Hepatocyte (in vitro differentiated cells): ENCODE measurements at regions not wholly inside any gene's neighbourhood (a gene's known extent, or its start where the extent isn't known, plus 50 kb on each side); places are given as distances from the start of the nearest gene placed in this dataset.

Source experiments
- CTCF ChIP-seq: fragments of 200-600 bp; sonication (generic); IDR thresholded peaks from 2 replicates; pipeline ENCODE4 v1.5.1; 2016; ENCODE audit warnings: antibody characterized with exemption, mild to moderate bottlenecking; ENCODE audit not compliant: poor library complexity
- EZH2 ChIP-seq: fragments of 200-600 bp; sonication (generic); IDR thresholded peaks from 2 replicates; pipeline ENCODE4 v1.6.1; 2016; ENCODE audit warnings: antibody characterized with exemption, mild to moderate bottlenecking, borderline replicate concordance
- EZH2phosphoT487 ChIP-seq: fragments of 200-600 bp; sonication (generic); IDR thresholded peaks from one replicate; pipeline ENCODE4 v1.6.1; 2018; ENCODE audit warnings: antibody characterized with exemption, mild to moderate bottlenecking, low read depth, moderate library complexity; ENCODE audit not compliant: unreplicated experiment, severe bottlenecking

GRCh38 chr3:124652009-124652408 is 78.2 kb upstream of the UMPS start:
- TF ChIP-seq CTCF (no peak), EZH2phosphoT487 (no peak), EZH2 (no peak)
